NCI-H1092 (cell line): ENCODE measurements at regions not wholly inside any gene's neighbourhood (a gene's known extent, or its start where the extent isn't known, plus 50 kb on each side); places are given as distances from the start of the nearest gene placed in this dataset.

Source experiments
- DNase-seq: peaks from one replicate; lab custom pipeline; 2025; lab: John Stamatoyannopoulos, UW

GRCh38 chr3:110528305-110529121 lies 543.1 kb upstream of the NECTIN3 start:
- no peak for DNase-seq

GRCh38 chr3:110530902-110531301 lies 540.7 kb upstream of the NECTIN3 start:
- DNase-seq: no peak

GRCh38 chr3:110533089-110533488 lies 538.5 kb upstream of the NECTIN3 start:
- no peak for DNase-seq

GRCh38 chr3:110542552-110543150 lies 529.0 kb upstream of the NECTIN3 start:
- no peak for DNase-seq

GRCh38 chr3:110544730-110545129 lies 526.9 kb upstream of the NECTIN3 start:
- no peak for DNase-seq

GRCh38 chr3:110550511-110550910 lies 521.1 kb upstream of the NECTIN3 start:
- DNase-seq: no peak

GRCh38 chr3:110562621-110563020 lies 509.0 kb upstream of the NECTIN3 start:
- DNase-seq: no peak

- no peak for DNase-seq
Observed at GRCh38 chr3:110564674-110565073, 506.9 kb upstream of the NECTIN3 start.

- no peak for DNase-seq
Observed at GRCh38 chr3:110567029-110567428, 504.6 kb upstream of the NECTIN3 start.

GRCh38 chr3:110568246-110568645 lies 503.4 kb upstream of the NECTIN3 start:
- no peak for DNase-seq

GRCh38 chr3:110569073-110569472 lies 502.5 kb upstream of the NECTIN3 start:
- no peak for DNase-seq

GRCh38 chr3:110575702-110576101 lies 495.9 kb upstream of the NECTIN3 start:
- no peak for DNase-seq

GRCh38 chr3:110576960-110577359 lies 494.7 kb upstream of the NECTIN3 start:
- no peak for DNase-seq

- DNase-seq: no peak
Observed at GRCh38 chr3:110577854-110578253, 493.8 kb upstream of the NECTIN3 start.

GRCh38 chr3:110579840-110580550 lies 491.6 kb upstream of the NECTIN3 start:
- no peak for DNase-seq

GRCh38 chr3:110583373-110583935 lies 488.2 kb upstream of the NECTIN3 start:
- DNase-seq: no peak

GRCh38 chr3:110588906-110589305 lies 482.7 kb upstream of the NECTIN3 start:
- no peak for DNase-seq

GRCh38 chr3:110589341-110589740 lies 482.3 kb upstream of the NECTIN3 start:
- no peak for DNase-seq

GRCh38 chr3:110593749-110594148 lies 477.9 kb upstream of the NECTIN3 start:
- DNase-seq: no peak

GRCh38 chr3:110598847-110599490 lies 472.6 kb upstream of the NECTIN3 start:
- no peak for DNase-seq

GRCh38 chr3:110608566-110608965 lies 463.1 kb upstream of the NECTIN3 start:
- no peak for DNase-seq

GRCh38 chr3:110612045-110612444 lies 459.6 kb upstream of the NECTIN3 start:
- DNase-seq: no peak
